NT2/D1 (cell line): ENCODE measurements at regions not wholly inside any gene's neighbourhood (a gene's known extent, or its start where the extent isn't known, plus 50 kb on each side); places are given as distances from the start of the nearest gene placed in this dataset.

ENCODE experiments used
- SUZ12 ChIP-seq: IDR thresholded peaks from 2 replicates; pipeline ENCODE4 v1.6.1; 2011; ENCODE audit not compliant: insufficient read length, insufficient read depth; ENCODE audit errors: extremely low read depth
- YY1 ChIP-seq: IDR thresholded peaks from 2 replicates; pipeline ENCODE4 v1.6.1; 2011; ENCODE audit not compliant: insufficient read length, insufficient read depth
- ZNF274 ChIP-seq: IDR thresholded peaks from 2 replicates; pipeline ENCODE4 v1.6.1; 2011; ENCODE audit warnings: mild to moderate bottlenecking, low read depth, low read length

- no peak for TF ChIP-seq SUZ12
- no peak for TF ChIP-seq ZNF274
- no peak for TF ChIP-seq YY1
Observed at GRCh38 chr13:99911965-99912566, 59.5 kb downstream of the ZIC5 start.
